SU-DHL-6 (cell line): ENCODE measurements at regions not wholly inside any gene's neighbourhood (a gene's known extent, or its start where the extent isn't known, plus 50 kb on each side); places are given as distances from the start of the nearest gene placed in this dataset.

Source experiments
- EZH2phosphoT487 ChIP-seq: fragments of 200-600 bp; sonication (generic), shearing (Covaris generic); conservative IDR thresholded peaks from 2 replicates; pipeline ENCODE4 v1.6.1; 2018; ENCODE audit warnings: mild to moderate bottlenecking, antibody characterized with exemption, low read length, moderate library complexity, mixed read lengths
- TF ChIP-seq, protein P1 (sequence below): fragments of 200-600 bp; sonication (generic); IDR thresholded peaks from one replicate; pipeline ENCODE4 v1.5.1; 2017; ENCODE audit warnings: antibody characterized with exemption, mild to moderate bottlenecking, low read length, moderate library complexity; ENCODE audit not compliant: insufficient read depth, poor library complexity, severe bottlenecking

DNA sequence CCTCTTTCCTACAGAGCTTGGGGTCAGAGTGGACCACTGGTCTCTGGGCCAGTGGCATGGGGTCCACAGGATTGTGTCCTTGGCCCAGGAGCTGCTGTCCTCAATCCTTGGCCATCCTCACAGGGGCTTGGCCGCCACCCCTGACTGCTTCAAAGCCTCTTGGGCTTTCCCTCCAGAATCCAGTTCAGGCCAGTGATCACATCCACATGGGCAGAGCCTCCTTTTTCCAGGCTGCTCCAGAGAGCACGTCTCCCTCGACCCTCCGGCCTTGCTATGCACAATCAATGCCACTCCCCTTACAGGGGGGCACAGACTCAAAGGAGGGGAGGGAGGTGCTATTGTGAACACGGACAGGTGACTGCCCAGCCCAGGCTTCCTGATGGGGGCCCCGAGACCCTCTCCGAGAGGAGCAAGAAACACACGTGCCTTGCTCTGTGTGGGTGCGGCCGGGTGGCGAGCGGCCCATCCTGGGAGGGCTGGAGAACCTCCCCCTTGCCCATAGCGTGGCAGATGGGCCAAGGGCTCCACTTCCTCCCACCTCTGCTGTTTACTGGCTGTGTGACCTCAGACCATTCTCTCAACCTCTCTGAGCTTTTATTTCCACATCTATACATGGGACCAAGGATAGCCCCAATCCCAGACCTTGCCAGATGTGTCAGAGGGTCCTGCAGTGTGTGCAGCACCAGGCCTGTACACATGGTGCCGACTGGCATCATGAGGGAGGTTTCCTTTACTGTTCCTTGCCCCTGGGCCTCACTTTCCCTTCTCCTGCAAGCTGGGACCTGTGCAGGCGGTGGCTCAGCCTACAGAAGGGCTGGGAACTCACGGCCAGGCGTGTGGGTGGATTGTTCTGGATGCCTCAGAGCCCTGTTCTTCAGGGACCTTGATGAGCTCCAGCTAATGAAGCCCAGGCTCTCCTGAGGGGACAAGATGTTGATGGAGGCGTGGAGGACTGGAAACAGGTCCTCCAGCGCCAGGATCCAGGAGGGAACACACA, 229.0 kb upstream of the GSE1 start:
- TF ChIP-seq, protein P1, sequence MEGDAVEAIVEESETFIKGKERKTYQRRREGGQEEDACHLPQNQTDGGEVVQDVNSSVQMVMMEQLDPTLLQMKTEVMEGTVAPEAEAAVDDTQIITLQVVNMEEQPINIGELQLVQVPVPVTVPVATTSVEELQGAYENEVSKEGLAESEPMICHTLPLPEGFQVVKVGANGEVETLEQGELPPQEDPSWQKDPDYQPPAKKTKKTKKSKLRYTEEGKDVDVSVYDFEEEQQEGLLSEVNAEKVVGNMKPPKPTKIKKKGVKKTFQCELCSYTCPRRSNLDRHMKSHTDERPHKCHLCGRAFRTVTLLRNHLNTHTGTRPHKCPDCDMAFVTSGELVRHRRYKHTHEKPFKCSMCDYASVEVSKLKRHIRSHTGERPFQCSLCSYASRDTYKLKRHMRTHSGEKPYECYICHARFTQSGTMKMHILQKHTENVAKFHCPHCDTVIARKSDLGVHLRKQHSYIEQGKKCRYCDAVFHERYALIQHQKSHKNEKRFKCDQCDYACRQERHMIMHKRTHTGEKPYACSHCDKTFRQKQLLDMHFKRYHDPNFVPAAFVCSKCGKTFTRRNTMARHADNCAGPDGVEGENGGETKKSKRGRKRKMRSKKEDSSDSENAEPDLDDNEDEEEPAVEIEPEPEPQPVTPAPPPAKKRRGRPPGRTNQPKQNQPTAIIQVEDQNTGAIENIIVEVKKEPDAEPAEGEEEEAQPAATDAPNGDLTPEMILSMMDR = no peak
- no peak for TF ChIP-seq EZH2phosphoT487
